ENCODE measurements at regions not wholly inside any gene's neighbourhood (a gene's known extent, or its start where the extent isn't known, plus 50 kb on each side); places are given as distances from the start of the nearest gene placed in this dataset.
"Not testable (repeated sequence)": the region's sequence is repeated elsewhere in the genome, so short reads cannot be mapped to it uniquely, and the experiment has no call there.

- DNase-seq (ENCODE audit: insufficient read length, low spot score), result no peak
Observed at GRCh38 chr4:137378393-137378792, 153.9 kb downstream of the PCDH18 start.

GRCh38 chr4:137376312-137376711 lies 156.0 kb downstream of the PCDH18 start:
- FAIRE-seq (no peak), DNase-seq (ENCODE audit: insufficient read length, low spot score) (no peak)
- TF ChIP-seq POLR2A (IDR thresholded peaks at IDR 0.05; ENCODE audit: low read depth, low read length), result no peak

More at GRCh38 chr4:137378393-137378792, 153.9 kb downstream of the PCDH18 start:
- no peak for TF ChIP-seq POLR2A (IDR thresholded peaks at IDR 0.05; ENCODE audit: low read depth, low read length)
- FAIRE-seq, result no peak

- TF ChIP-seq POLR2A (IDR thresholded peaks at IDR 0.05; ENCODE audit: low read depth, low read length), result no peak
- DNase-seq (ENCODE audit: insufficient read length, low spot score), result no peak
- FAIRE-seq, result no peak
Observed at GRCh38 chr4:137375111-137375850, 157.0 kb downstream of the PCDH18 start.

GRCh38 chr4:137370679-137371078 lies 161.6 kb downstream of the PCDH18 start:
- FAIRE-seq (no peak), DNase-seq (ENCODE audit: insufficient read length, low spot score) (no peak)
- no peak for TF ChIP-seq POLR2A (IDR thresholded peaks at IDR 0.05; ENCODE audit: low read depth, low read length)

- peak; percentile 20 for FAIRE-seq
- DNase-seq (ENCODE audit: insufficient read length, low spot score), result no peak
- no peak for TF ChIP-seq POLR2A (IDR thresholded peaks at IDR 0.05; ENCODE audit: low read depth, low read length)
Observed at GRCh38 chr4:137370206-137370633, 162.1 kb downstream of the PCDH18 start.

- TF ChIP-seq POLR2A (IDR thresholded peaks at IDR 0.05; ENCODE audit: low read depth, low read length), result no peak
- FAIRE-seq, result no peak
- no peak for DNase-seq (ENCODE audit: insufficient read length, low spot score)
Observed at GRCh38 chr4:137367620-137368019, 164.7 kb downstream of the PCDH18 start.

GRCh38 chr4:137363496-137363895 lies 168.8 kb downstream of the PCDH18 start:
- DNase-seq (ENCODE audit: insufficient read length, low spot score) (no peak), FAIRE-seq (no peak)
- no peak for TF ChIP-seq POLR2A (IDR thresholded peaks at IDR 0.05; ENCODE audit: low read depth, low read length)

- DNase-seq (ENCODE audit: insufficient read length, low spot score) (no peak), FAIRE-seq (no peak)
- TF ChIP-seq POLR2A (IDR thresholded peaks at IDR 0.05; ENCODE audit: low read depth, low read length), result no peak
Observed at GRCh38 chr4:137361756-137362470, 170.4 kb downstream of the PCDH18 start.

- DNase-seq (ENCODE audit: insufficient read length, low spot score) (no peak), FAIRE-seq (no peak)
- TF ChIP-seq POLR2A (IDR thresholded peaks at IDR 0.05; ENCODE audit: low read depth, low read length), result no peak
Observed at GRCh38 chr4:137360761-137361160, 171.5 kb downstream of the PCDH18 start.

GRCh38 chr4:137359691-137360315 lies 172.5 kb downstream of the PCDH18 start:
- DNase-seq (ENCODE audit: insufficient read length, low spot score) (no peak), FAIRE-seq (no peak)
- no peak for TF ChIP-seq POLR2A (IDR thresholded peaks at IDR 0.05; ENCODE audit: low read depth, low read length)

GRCh38 chr4:137354562-137354961 lies 177.7 kb downstream of the PCDH18 start:
- FAIRE-seq; DNase-seq (ENCODE audit: insufficient read length, low spot score): not testable (repeated sequence)

GRCh38 chr4:137347371-137347770 lies 184.9 kb downstream of the PCDH18 start:
- FAIRE-seq, result no peak
- TF ChIP-seq POLR2A (IDR thresholded peaks at IDR 0.05; ENCODE audit: low read depth, low read length), result no peak
- no peak for DNase-seq (ENCODE audit: insufficient read length, low spot score)

- no peak for DNase-seq (ENCODE audit: insufficient read length, low spot score)
- FAIRE-seq, result no peak
- TF ChIP-seq POLR2A (IDR thresholded peaks at IDR 0.05; ENCODE audit: low read depth, low read length), result no peak
Observed at GRCh38 chr4:137345597-137345996, 186.7 kb downstream of the PCDH18 start.

GRCh38 chr4:137343221-137343620 lies 189.1 kb downstream of the PCDH18 start:
- no peak for TF ChIP-seq POLR2A (IDR thresholded peaks at IDR 0.05; ENCODE audit: low read depth, low read length)
- DNase-seq (ENCODE audit: insufficient read length, low spot score), result no peak
- no peak for FAIRE-seq

Measured in H54 (cell line).